Neural cell (in vitro differentiated cells): ENCODE measurements at regions not wholly inside any gene's neighbourhood (a gene's known extent, or its start where the extent isn't known, plus 50 kb on each side); places are given as distances from the start of the nearest gene placed in this dataset.

Source experiments
- H2AFZ ChIP-seq: fragments of 200-600, 300-800 bp; sonication (generic), shearing (Covaris generic); 2 replicates; pipeline ENCODE4 v1.6.0; 2014; ENCODE audit warnings: low read depth, mild to moderate bottlenecking, antibody characterized with exemption, low read length, moderate library complexity
- H3F3A ChIP-seq: fragments of 200-600 bp; shearing (Covaris generic); 2 replicates; pipeline ENCODE4 v1.6.1; 2016; ENCODE audit warnings: mild to moderate bottlenecking, moderate library complexity, mixed read lengths, antibody characterized with exemption, low read length; ENCODE audit not compliant: insufficient read depth, poor library complexity, severe bottlenecking
- H3K27ac ChIP-seq: fragments of 200-600, 300-800 bp; sonication (generic), shearing (Covaris generic); 2 replicates; pipeline ENCODE4 v1.5.1; 2014; ENCODE audit warnings: mild to moderate bottlenecking, low read length, moderate library complexity
- H3K27me3 ChIP-seq: fragments of 300-800, 200-600 bp; sonication (generic), shearing (Covaris generic); 2 replicates; pipeline ENCODE4 v1.6.0; 2014; ENCODE audit warnings: mild to moderate bottlenecking, low read depth, low read length, moderate library complexity; ENCODE audit not compliant: insufficient read depth
- H3K36me3 ChIP-seq: fragments of 300-800, 200-600 bp; sonication (generic), shearing (Covaris generic); 2 replicates; pipeline ENCODE4 v1.5.1; 2014; ENCODE audit warnings: mild to moderate bottlenecking, antibody characterized with exemption, low read length, moderate library complexity; ENCODE audit not compliant: insufficient read depth
- H3K4me2 ChIP-seq: fragments of 300-800, 200-600 bp; sonication (generic), shearing (Covaris generic); 2 replicates; pipeline ENCODE4 v1.6.0; 2014; ENCODE audit warnings: mild to moderate bottlenecking, low read length
- H3K4me3 ChIP-seq: fragments of 300-800, 200-600 bp; sonication (generic), shearing (Covaris generic); 2 replicates; pipeline ENCODE4 v1.5.1; 2014; ENCODE audit warnings: mild to moderate bottlenecking, low read length, moderate library complexity
- H3K79me2 ChIP-seq: fragments of 200-600 bp; shearing (Covaris generic); replicated peaks from 2 replicates; pipeline ENCODE4 v1.6.0; 2014; ENCODE audit warnings: mild to moderate bottlenecking, low read length, moderate library complexity; ENCODE audit not compliant: insufficient read depth
- H3K9ac ChIP-seq: fragments of 300-800, 200-600 bp; sonication (generic), shearing (Covaris generic); 2 replicates; pipeline ENCODE4 v1.6.1; 2016; ENCODE audit warnings: mild to moderate bottlenecking, low read length, mixed read lengths
- H3K9me2 ChIP-seq: fragments of 200-600 bp; shearing (Covaris generic); 2 replicates; pipeline ENCODE4 v1.6.1; 2016; ENCODE audit warnings: mild to moderate bottlenecking, low read length, mixed read lengths; ENCODE audit not compliant: insufficient read depth
- H3K9me3 ChIP-seq: fragments of 200-600, 300-800 bp; sonication (generic), shearing (Covaris generic); 2 replicates; pipeline ENCODE4 v1.6.1; 2016; ENCODE audit warnings: mild to moderate bottlenecking, mixed run types, low read length, moderate library complexity, mixed read lengths
- H4K20me1 ChIP-seq: fragments of 200-600 bp; shearing (Covaris generic); 2 replicates; pipeline ENCODE4 v1.6.1; 2016; ENCODE audit warnings: mild to moderate bottlenecking, mixed run types; ENCODE audit not compliant: insufficient read depth
- CTCF ChIP-seq: fragments of 450-650 bp; IDR thresholded peaks from 2 replicates; pipeline ENCODE4 v1.5.1; 2014; ENCODE audit warnings: antibody characterized with exemption, mild to moderate bottlenecking, moderate library complexity; ENCODE audit not compliant: poor library complexity, severe bottlenecking
- EP300 ChIP-seq: fragments of 450-650 bp; conservative IDR thresholded peaks from 2 replicates; pipeline ENCODE4 v1.6.1; 2014; ENCODE audit warnings: antibody characterized with exemption, mild to moderate bottlenecking, moderate library complexity; ENCODE audit not compliant: poor library complexity, severe bottlenecking
- EZH2 ChIP-seq: fragments of 200-600, 300-800 bp; shearing (Covaris generic), sonication (generic); IDR thresholded peaks from 2 replicates; pipeline ENCODE4 v1.6.1; 2014; ENCODE audit warnings: antibody characterized with exemption, low read length, borderline replicate concordance, mild to moderate bottlenecking; ENCODE audit not compliant: insufficient read depth, poor library complexity, severe bottlenecking
- MXI1 ChIP-seq: fragments of 450-650 bp; conservative IDR thresholded peaks from 2 replicates; pipeline ENCODE4 v1.6.1; 2014; ENCODE audit warnings: antibody characterized with exemption, mild to moderate bottlenecking; ENCODE audit not compliant: poor library complexity, severe bottlenecking
- POLR2AphosphoS5 ChIP-seq: IDR thresholded peaks from 2 replicates; pipeline ENCODE4 v1.6.1; 2012
- RAD21 ChIP-seq: fragments of 450-650 bp; conservative IDR thresholded peaks from 2 replicates; pipeline ENCODE4 v1.6.1; 2014; ENCODE audit warnings: antibody characterized with exemption, mild to moderate bottlenecking, moderate library complexity
- REST ChIP-seq: IDR thresholded peaks from 2 replicates; pipeline ENCODE4 v1.6.1; 2012; ENCODE audit warnings: borderline replicate concordance
- SMC3 ChIP-seq: fragments of 450-650 bp; conservative IDR thresholded peaks from 2 replicates; pipeline ENCODE4 v1.6.1; 2014; ENCODE audit warnings: antibody characterized with exemption, mild to moderate bottlenecking, moderate library complexity; ENCODE audit not compliant: poor library complexity
- TAF1 ChIP-seq: IDR thresholded peaks from 2 replicates; pipeline ENCODE4 v1.6.1; 2012; ENCODE audit warnings: low read depth

- Histone ChIP-seq H3K27ac (no peak overlapping the region), H4K20me1 (no peaks in the 10 kb centered on the region), H3K4me3 (no peak overlapping the region), H3K79me2 (no peaks in the 10 kb centered on the region), H2AFZ (no peak overlapping the region), H3K36me3 (no peaks in the 10 kb centered on the region), H3K27me3 (no peaks in the 10 kb centered on the region), H3K4me2 (no peak overlapping the region), H3F3A (no peaks in the 10 kb centered on the region), H3K9ac (no peak overlapping the region), H3K9me3 (no peaks in the 10 kb centered on the region), H3K9me2 (no peaks in the 10 kb centered on the region)
- no peak for TF ChIP-seq MXI1
- no peak for TF ChIP-seq EP300
- no peak for TF ChIP-seq POLR2AphosphoS5
- TF ChIP-seq CTCF = no peak
- TF ChIP-seq REST = no peak
- TF ChIP-seq SMC3 = no peak
- TF ChIP-seq EZH2 = no peak
- TF ChIP-seq RAD21 = no peak
- no peak for TF ChIP-seq TAF1
Observed at GRCh38 chr11:28702871-28703270, 594.7 kb downstream of the METTL15 start.

- Histone ChIP-seq H3K9me3 (no peaks in the 10 kb centered on the region), H3K9ac (no peak overlapping the region), H3K36me3 (no peaks in the 10 kb centered on the region), H3K79me2 (no peaks in the 10 kb centered on the region), H3K4me3 (no peak overlapping the region), H3K27me3 (no peaks in the 10 kb centered on the region), H3K9me2 (no peaks in the 10 kb centered on the region), H4K20me1 (no peaks in the 10 kb centered on the region), H3K27ac (no peak overlapping the region), H3F3A (no peaks in the 10 kb centered on the region), H2AFZ (no peak overlapping the region), H3K4me2 (no peak overlapping the region)
- TF ChIP-seq MXI1 = no peak
- TF ChIP-seq SMC3 = no peak
- no peak for TF ChIP-seq EP300
- TF ChIP-seq REST = no peak
- TF ChIP-seq RAD21 = no peak
- no peak for TF ChIP-seq POLR2AphosphoS5
- TF ChIP-seq TAF1 = no peak
- TF ChIP-seq EZH2 = no peak
- TF ChIP-seq CTCF = no peak
Observed at GRCh38 chr11:28702450-28702790, 594.2 kb downstream of the METTL15 start.
